ENCODE measurements at regions not wholly inside any gene's neighbourhood (a gene's known extent, or its start where the extent isn't known, plus 50 kb on each side); places are given as distances from the start of the nearest gene placed in this dataset.

- no peak for TF ChIP-seq CTCF (IDR thresholded peaks at IDR 0.05)
- no peak for TF ChIP-seq POLR2A (IDR thresholded peaks at IDR 0.05)
Observed at GRCh38 chr17:36823850-36824677, 113.2 kb upstream of the LHX1 start.

Data from Peyer's patch (tissue), 4 donors.